GM18499 (cell line): ENCODE measurements at regions not wholly inside any gene's neighbourhood (a gene's known extent, or its start where the extent isn't known, plus 50 kb on each side); places are given as distances from the start of the nearest gene placed in this dataset.
"Not testable (repeated sequence)": the region's sequence is repeated elsewhere in the genome, so short reads cannot be mapped to it uniquely, and the experiment has no call there.

Experiments used
- ATAC-seq: cut with Tn5 transposase; IDR thresholded peaks from one replicate; pipeline ENCODE4 v1.9.1; 2021; ENCODE audit warnings: moderate number of reproducible peaks; ENCODE audit not compliant: insufficient read depth, unreplicated experiment

- ATAC-seq: no peak
Observed at GRCh38 chr6:85113934-85114580, 335.8 kb upstream of the NT5E start.

GRCh38 chr6:85112540-85112939, 337.3 kb upstream of the NT5E start:
- ATAC-seq: no peak

GRCh38 chr6:85111481-85112011, 338.3 kb upstream of the NT5E start:
- ATAC-seq: no peak

- no peak for ATAC-seq
Observed at GRCh38 chr6:85110943-85111342, 338.9 kb upstream of the NT5E start.

GRCh38 chr6:85107701-85108100, 342.2 kb upstream of the NT5E start:
- ATAC-seq: no peak

GRCh38 chr6:85096976-85097375, 332.6 kb upstream of the TBX18 start:
- no peak for ATAC-seq

- ATAC-seq: no peak
Observed at GRCh38 chr6:85092226-85092625, 327.8 kb upstream of the TBX18 start.

- ATAC-seq: no peak
Observed at GRCh38 chr6:85089255-85089654, 324.9 kb upstream of the TBX18 start.

GRCh38 chr6:85085875-85086274, 321.5 kb upstream of the TBX18 start:
- ATAC-seq: no peak

- no peak for ATAC-seq
Observed at GRCh38 chr6:85081102-85081501, 316.7 kb upstream of the TBX18 start.

- ATAC-seq: no peak
Observed at GRCh38 chr6:85079761-85080160, 315.4 kb upstream of the TBX18 start.

- ATAC-seq: no peak
Observed at GRCh38 chr6:85078058-85078457, 313.7 kb upstream of the TBX18 start.

GRCh38 chr6:85077098-85077497, 312.7 kb upstream of the TBX18 start:
- no peak for ATAC-seq

GRCh38 chr6:85071845-85072244, 307.4 kb upstream of the TBX18 start:
- not testable (repeated sequence) for ATAC-seq

GRCh38 chr6:85069577-85069976, 305.2 kb upstream of the TBX18 start:
- ATAC-seq: no peak

GRCh38 chr6:85068221-85068620, 303.8 kb upstream of the TBX18 start:
- no peak for ATAC-seq

GRCh38 chr6:85066266-85066665, 301.9 kb upstream of the TBX18 start:
- no peak for ATAC-seq

GRCh38 chr6:85065831-85066230, 301.4 kb upstream of the TBX18 start:
- ATAC-seq: no peak

GRCh38 chr6:85063611-85064010, 299.2 kb upstream of the TBX18 start:
- ATAC-seq: no peak

- no peak for ATAC-seq
Observed at GRCh38 chr6:85062884-85063283, 298.5 kb upstream of the TBX18 start.

GRCh38 chr6:85058806-85059205, 294.4 kb upstream of the TBX18 start:
- no peak for ATAC-seq

- no peak for ATAC-seq
Observed at GRCh38 chr6:85050149-85050548, 285.8 kb upstream of the TBX18 start.
